IPS-NIHi7 (cell line): ENCODE measurements at regions not wholly inside any gene's neighbourhood (a gene's known extent, or its start where the extent isn't known, plus 50 kb on each side); places are given as distances from the start of the nearest gene placed in this dataset.

Experiments used
- DNase-seq: peaks from one replicate; pipeline ENCODE4 v3.0.0; 2012; ENCODE audit warnings: mixed read lengths; ENCODE audit errors: extremely low spot score

GRCh38 chr13:107208889-107209288 is 641.0 kb upstream of the ARGLU1 start:
- no peak for DNase-seq

- peak; percentile 77 for DNase-seq
These were observed 637.6 kb upstream of the ARGLU1 start for GRCh38 chr13:107205318-107206104.

DNA sequence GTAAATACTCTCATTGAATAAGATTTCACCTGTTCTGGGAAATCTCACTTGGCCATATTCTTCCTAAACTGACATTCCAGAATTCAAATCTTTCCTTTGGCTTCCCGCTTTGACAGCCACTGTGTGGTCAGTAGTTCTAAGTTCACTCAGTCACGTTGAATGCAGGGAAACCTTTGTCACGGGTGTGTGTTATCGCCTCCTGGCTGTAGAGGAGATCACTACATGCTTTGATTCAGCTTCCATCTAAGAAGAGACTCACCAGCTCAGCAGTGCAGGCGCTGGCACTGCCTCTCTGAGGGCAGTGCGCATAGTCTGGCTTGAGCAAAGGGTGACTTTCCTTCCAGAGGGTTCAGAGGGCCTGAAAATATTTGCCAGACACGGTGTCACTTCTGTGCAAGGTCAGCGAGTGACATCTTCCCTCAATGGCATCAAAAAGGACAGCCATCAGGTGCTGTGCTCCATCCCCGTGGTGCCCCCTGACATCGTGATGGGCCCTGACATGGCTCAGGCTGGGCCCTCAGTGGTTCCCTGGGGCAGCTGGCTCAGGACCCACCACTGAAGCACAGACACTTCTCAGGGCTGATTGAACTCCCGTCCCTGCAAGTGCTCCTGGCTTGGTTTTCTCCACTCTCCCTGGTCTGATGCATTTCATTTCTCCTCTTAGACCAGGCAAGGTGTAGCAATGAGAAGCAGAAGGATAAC is 635.4 kb upstream of the ARGLU1 start:
- peak; percentile 76 for DNase-seq

DNA sequence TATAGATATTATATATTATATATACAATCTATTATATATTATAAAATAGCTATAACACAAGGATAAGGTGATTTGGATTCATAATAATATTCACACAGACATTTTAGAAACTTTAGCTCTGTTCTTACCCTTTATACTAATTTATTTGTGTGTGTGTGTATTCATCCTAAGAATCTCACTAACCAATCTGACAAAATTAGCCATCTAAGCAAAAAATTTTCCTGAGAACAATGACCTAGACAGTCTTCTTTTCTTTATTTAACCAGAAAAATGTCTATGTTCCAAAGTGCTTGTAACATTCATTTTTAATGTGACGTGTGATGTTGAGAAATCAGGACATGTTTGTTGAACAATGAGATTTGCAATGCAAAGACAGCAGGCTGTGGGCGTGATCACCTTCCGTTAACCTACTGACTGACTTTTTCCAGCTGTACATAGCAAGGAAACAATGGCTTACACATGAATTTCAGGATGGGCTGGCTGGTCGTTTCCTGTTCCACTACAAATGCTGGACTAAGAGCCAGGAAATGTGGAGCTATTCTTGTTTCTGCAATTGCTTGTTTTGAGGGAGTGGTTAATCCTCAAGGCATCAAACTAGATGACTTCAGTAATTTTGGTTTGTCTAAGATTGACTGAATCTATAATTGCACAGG is 634.6 kb upstream of the ARGLU1 start:
- no peak for DNase-seq

GRCh38 chr13:107200491-107200890 is 632.6 kb upstream of the ARGLU1 start:
- no peak for DNase-seq

- DNase-seq = no peak
These were observed 624.4 kb upstream of the ARGLU1 start for GRCh38 chr13:107192289-107192688.

DNA sequence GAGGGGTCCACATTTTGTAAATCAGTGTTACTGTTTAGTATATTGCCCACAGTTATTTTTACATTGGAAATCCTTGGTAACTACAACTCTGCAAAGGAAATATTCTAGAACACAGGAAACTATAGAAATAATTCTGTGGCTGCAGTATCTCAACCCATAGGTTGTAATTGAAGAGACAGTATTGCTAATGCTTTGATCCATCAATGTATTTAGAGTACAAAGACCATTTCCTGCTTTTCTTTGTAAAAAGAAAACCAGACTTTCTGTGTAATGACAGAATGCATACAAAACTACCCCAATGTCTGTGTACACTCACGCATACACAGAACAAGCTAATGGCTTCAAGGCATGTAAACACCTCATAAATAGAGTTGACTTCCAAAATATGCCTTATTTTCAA is 622.1 kb upstream of the ARGLU1 start:
- no peak for DNase-seq

DNA sequence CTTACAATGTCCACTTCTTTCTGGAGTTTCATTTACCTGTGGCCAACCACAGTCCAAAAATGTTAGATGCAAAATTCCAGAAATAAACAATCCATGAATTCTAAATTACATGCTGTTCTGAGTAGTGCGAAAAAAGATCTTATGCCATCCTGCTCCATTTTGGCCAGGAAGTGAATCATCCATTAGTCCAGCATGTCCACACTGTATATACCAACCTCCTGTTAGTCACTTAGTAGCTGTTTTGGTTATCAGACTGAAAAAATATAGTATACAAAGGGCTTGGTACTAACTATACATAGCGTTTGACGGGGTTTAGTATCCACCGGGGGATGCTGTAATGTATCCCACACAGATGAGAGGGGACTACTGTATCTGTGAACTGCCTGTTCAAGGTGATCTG is 618.0 kb upstream of the ARGLU1 start:
- DNase-seq = no peak

GRCh38 chr13:107170270-107170931 is 602.5 kb upstream of the ARGLU1 start:
- no peak for DNase-seq

DNA sequence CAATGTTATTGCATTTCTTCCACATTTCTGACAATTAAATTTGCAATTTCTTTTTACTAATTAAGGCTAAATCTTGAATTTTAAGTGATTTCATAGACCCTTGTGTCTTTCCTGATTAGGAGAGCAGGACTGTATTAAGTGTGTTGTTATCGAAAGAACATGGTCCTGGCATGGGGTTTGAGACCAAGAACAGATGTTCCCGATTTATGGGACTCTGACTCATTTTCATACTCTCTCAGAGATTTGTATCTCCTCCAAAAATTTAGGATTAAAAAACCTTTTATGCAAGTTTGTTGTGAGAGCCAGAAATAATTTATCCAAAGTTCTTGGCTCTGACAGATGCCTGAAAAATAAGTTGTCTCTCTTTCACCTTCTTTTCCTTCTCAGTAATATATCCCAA is 589.3 kb upstream of the ARGLU1 start:
- DNase-seq = no peak

DNA sequence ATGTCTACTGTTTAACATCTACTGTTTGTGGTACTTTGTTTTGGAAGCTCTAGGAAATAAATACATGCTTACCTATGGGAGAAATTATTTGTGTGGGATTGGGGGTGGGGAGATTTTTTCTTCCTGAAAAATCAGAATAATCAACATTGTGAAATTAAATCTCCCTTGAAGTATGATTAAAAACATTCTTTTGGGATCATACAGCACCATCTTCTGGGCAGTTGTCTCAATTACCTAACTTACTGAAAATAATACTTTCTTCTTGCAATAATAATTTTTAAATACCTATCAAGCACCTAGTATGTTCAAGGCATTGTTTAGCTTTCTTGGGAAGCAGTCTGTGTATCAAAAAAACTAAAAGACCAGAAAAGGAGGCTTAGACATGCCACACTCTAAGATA is 576.5 kb upstream of the ARGLU1 start:
- no peak for DNase-seq

DNA sequence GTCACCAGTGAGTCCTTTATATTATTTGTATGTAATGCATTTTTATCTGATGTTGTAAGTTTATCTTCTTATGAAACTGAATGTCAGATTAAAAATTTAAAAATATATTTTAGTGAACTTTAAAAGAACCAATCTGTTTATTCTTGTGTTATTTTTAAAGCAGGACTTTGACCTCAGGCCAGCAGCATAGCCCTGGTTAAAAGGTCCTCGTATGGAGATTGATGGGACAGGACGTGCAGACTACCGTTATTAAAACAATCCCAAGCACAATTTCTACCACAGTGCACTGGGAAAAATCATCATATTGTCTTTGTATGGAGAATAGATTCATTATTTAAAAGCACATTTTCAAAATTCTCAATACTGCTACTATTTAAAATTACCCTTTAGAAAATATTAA is 573.8 kb upstream of the ARGLU1 start:
- no peak for DNase-seq

DNA sequence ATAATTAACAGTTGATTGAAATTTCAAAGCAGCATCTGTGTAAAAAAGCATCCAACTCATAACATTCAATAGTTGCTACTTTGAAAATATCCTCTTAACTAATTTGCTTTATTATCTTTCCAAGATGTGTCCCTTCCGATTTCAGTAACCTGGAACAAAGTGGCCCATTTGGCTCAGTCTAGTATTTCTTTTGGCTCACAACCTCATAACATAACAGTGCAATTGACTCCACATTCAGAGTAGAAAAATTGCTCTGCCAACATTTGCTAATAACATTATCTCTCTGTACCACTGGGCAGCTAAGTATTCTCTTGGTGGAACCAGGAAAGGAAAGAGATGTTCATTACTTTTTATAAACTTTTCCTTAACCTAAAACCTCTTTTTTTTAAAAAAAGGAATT is 571.1 kb upstream of the ARGLU1 start:
- no peak for DNase-seq

GRCh38 chr13:107138486-107138885 is 570.5 kb upstream of the ARGLU1 start:
- DNase-seq = peak; percentile 29

- DNase-seq = no peak
These were observed 566.0 kb upstream of the ARGLU1 start for GRCh38 chr13:107133950-107134349.

DNA sequence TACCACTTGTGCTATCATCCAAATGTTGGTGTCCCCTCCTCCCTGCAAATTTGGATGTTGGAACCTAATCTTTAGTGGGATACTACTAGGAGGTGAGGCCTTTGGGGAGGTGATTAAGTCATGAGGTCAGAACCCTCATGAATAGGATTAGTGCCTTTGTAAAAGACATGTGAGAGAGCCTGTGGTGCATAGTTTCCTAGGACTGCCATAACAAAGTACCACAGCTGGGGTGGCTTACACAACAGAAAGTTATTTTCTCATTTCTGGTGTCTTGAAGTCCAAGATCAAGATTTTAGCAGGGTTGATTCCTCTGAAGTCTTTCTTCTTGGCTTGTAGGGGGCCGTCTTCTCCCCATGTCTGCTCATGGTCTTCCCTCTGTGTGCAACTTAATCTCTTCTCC is 562.6 kb upstream of the ARGLU1 start:
- no peak for DNase-seq

- DNase-seq = no peak
These were observed 556.8 kb upstream of the ARGLU1 start for GRCh38 chr13:107124730-107125129.

- no peak for DNase-seq
These were observed 556.3 kb upstream of the ARGLU1 start for GRCh38 chr13:107124129-107124718.

- no peak for DNase-seq
These were observed 553.9 kb upstream of the ARGLU1 start for GRCh38 chr13:107121793-107122192.

DNA sequence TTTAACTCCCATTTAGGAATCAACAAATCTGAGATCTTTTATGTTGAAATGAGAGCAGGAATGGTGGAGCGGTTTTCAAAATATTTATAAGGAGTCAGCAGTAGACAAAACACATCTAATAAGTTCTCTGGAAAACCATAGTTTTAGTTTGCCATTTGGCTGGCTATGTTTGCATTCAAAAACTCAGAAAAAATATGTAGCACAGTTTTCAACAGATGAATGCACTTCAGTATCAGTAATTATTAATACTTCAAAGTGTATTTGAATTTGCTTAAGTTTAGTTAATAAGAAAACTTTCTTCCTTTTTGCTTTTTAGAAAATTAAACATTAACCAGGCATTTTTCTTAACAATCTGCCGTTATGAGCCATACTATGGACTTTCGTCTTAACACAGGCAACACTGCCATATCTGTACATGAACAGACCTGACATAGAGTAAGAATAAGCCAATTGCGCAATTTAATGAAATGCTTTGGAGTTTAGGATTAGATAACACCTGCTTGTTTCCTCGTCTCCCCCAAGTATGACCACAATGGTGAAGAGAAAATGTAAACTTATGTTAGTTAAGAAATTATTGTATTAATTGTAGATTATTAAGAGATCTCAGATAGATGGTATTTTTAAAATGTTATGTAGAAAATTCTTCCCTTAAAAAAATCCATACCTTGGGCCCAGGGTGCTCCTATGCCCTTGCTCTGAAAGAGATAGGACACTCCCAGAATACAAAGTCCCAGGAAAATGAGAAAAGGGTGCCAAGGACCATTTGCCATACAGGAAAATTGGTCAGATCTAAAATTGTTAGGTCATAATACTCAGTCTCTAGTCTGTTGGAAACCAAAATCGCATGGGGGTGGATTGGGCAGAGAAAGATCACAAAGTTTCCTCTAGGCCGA is 552.3 kb upstream of the ARGLU1 start:
- DNase-seq = no peak

DNA sequence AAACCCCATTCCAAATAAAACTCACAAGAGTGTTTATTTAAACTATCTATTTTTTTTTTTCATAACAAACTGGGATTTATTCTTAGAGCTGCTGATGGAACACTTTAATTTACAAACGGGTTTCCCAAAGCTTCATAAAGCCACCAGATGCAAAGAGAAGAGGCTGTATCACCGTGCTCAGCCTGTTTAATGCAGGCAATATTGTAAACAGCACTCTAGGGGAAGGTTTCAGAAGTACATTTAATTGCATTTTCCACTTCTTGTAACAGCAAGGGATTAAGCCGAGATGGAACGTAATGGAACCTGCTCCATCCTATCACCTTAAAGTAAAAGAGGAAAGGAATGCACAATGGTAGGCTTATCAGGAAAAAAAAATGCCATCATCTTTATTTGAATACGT is 550.6 kb upstream of the ARGLU1 start:
- no peak for DNase-seq
